K562 (cell line): ENCODE measurements at regions not wholly inside any gene's neighbourhood (a gene's known extent, or its start where the extent isn't known, plus 50 kb on each side); places are given as distances from the start of the nearest gene placed in this dataset.

ENCODE experiments used
- ATAC-seq: fragments of 200-7000 bp; cut with Tn5 transposase; 3 replicates; pipeline ENCODE4 v1.9.1; 2020; ENCODE audit warnings: moderate library complexity
- BruUV-seq: library from RNA; stranded (reverse); fragments of 400-500 nt; replicated peaks from 2 replicates; lab custom pipeline; 2021; lab: Mats Ljungman, UMichigan
- CTCF ChIA-PET: fragments of 300-600 bp; formaldehyde crosslinking; extraction: SDS; loops from one replicate; lab custom pipeline; 2021; ENCODE audit warnings: low intra/inter-chr PET ratio; lab: Yijun Ruan, JAX
- POLR2A ChIA-PET: fragments of 300-600, 350-650 bp; sonication (Branson Sonifier 250); formaldehyde crosslinking; extraction: SDS; loops from one replicate; lab custom pipeline; 2021; ENCODE audit warnings: antibody characterized with exemption, inconsistent platforms; lab: Yijun Ruan, JAX
- DNase-seq, 4 experiments: peaks; one replicate each; pipeline versions ENCODE4 v3.0.0 to v3.0.0-alpha.2; 2011 to 2018; ENCODE audit warnings: low spot score in 3 of 4, mixed read lengths in 3 of 4; ENCODE audit errors: extremely low read depth in 1 of 4
- FAIRE-seq: peaks from 2 replicates; lab custom pipeline; 2011; peaks lifted over from hg19 to GRCh38; lab: Jason Lieb, UNC
- H2AFZ ChIP-seq: 2 replicates; pipeline ENCODE4 v1.6.0; 2011; ENCODE audit warnings: low read depth, low read length, control low read depth, inconsistent platforms
- H3K27ac ChIP-seq: fragments of 200-600 bp; 3 replicates; pipeline ENCODE4 v1.8.0; 2011; ENCODE audit warnings: low read depth, mild to moderate bottlenecking, control low read depth, inconsistent platforms, low read length, moderate library complexity, mixed read lengths; ENCODE audit errors: extremely low read depth
- H3K27me3 ChIP-seq, 2 experiments: fragments of 300-600 bp in 1 of 2; 2 replicates in 1 of 2; 3 replicates in 1 of 2; pipeline versions ENCODE4 v1.6.0 to v1.8.0; 2011; ENCODE audit warnings: inconsistent platforms in 2 of 2, low read length in 2 of 2, mild to moderate bottlenecking in 1 of 2, mixed read lengths in 1 of 2, moderate library complexity in 1 of 2; ENCODE audit not compliant: control insufficient read depth in 2 of 2, insufficient read depth in 2 of 2
- H3K36me3 ChIP-seq: fragments of 300-600 bp; 3 replicates; pipeline ENCODE4 v1.8.0; 2011; ENCODE audit warnings: mild to moderate bottlenecking, low read length, inconsistent platforms; ENCODE audit not compliant: control insufficient read depth, insufficient read depth
- H3K4me1 ChIP-seq, 2 experiments: fragments of 200-600 bp in 1 of 2; replicated peaks in 1 of 2; 2 replicates in 1 of 2; 3 replicates in 1 of 2; pipeline versions ENCODE4 v1.5.1 to v1.8.0; 2011; ENCODE audit warnings: inconsistent platforms in 2 of 2, low read length in 2 of 2, mild to moderate bottlenecking in 1 of 2, mixed read lengths in 1 of 2, moderate library complexity in 1 of 2; ENCODE audit not compliant: control insufficient read depth in 2 of 2, insufficient read depth in 2 of 2
- H3K4me2 ChIP-seq: 2 replicates; pipeline ENCODE4 v1.6.1; 2011; ENCODE audit warnings: low read length, control low read depth, inconsistent platforms, mixed read lengths; ENCODE audit not compliant: insufficient read depth
- H3K4me3 ChIP-seq: fragments of 200-600 bp; sonication (generic), shearing (Covaris generic); 2 replicates; pipeline ENCODE4 v1.5.1; 2016; ENCODE audit warnings: control low read depth, inconsistent platforms
- H3K79me2 ChIP-seq: fragments of 200-600 bp; 3 replicates; pipeline ENCODE4 v1.8.0; 2011; ENCODE audit warnings: low read length, inconsistent platforms; ENCODE audit not compliant: control insufficient read depth, insufficient read depth
- H3K9ac ChIP-seq, 2 experiments: 2 replicates each; pipeline versions ENCODE4 v1.6.0 to v1.6.1; 2011; ENCODE audit warnings: low read depth in 2 of 2, low read length in 2 of 2, control low read depth in 1 of 2, inconsistent platforms in 1 of 2, mild to moderate bottlenecking in 1 of 2, mixed read lengths in 1 of 2; ENCODE audit not compliant: insufficient read depth in 1 of 2
- H3K9me1 ChIP-seq: one replicate; pipeline ENCODE4 v1.6.0; 2011; ENCODE audit warnings: inconsistent platforms, mild to moderate bottlenecking, low read length, moderate library complexity; ENCODE audit not compliant: control insufficient read depth, insufficient read depth
- H3K9me3 ChIP-seq: replicated peaks from 2 replicates; pipeline ENCODE4 v1.5.1; 2011; ENCODE audit warnings: low read depth, low read length, inconsistent platforms; ENCODE audit not compliant: control insufficient read depth, insufficient read depth
- H4K20me1 ChIP-seq: replicated peaks from 2 replicates; pipeline ENCODE4 v1.6.1; 2011; ENCODE audit warnings: low read length, inconsistent platforms, mixed read lengths; ENCODE audit not compliant: control insufficient read depth, insufficient read depth
- ELK1 ChIP-seq: sonication (generic); formaldehyde crosslinking; IDR thresholded peaks from 2 replicates; pipeline ENCODE4 v1.8.1; 2022; ENCODE audit warnings: missing genetic modification reagents
- HSF4 ChIP-seq: fragments of 250-450 bp; sonication (Bioruptor Pico); IDR thresholded peaks from 2 replicates; pipeline ENCODE4 v2.1.2; 2022; ENCODE audit warnings: mild to moderate bottlenecking, moderate library complexity, borderline replicate concordance
- NEUROD1 ChIP-seq: fragments of 150-350 bp; IDR thresholded peaks from 2 replicates; pipeline ENCODE4 v1.6.1; 2014; ENCODE audit warnings: borderline replicate concordance, low read length, low read depth; ENCODE audit not compliant: partially characterized antibody
- ZNF384 ChIP-seq: IDR thresholded peaks from 2 replicates; pipeline ENCODE4 v1.6.1; 2012; ENCODE audit warnings: low read depth, low read length, improper control_type of control experiment
- ZNF609 ChIP-seq: sonication (generic); formaldehyde crosslinking; IDR thresholded peaks from 2 replicates; pipeline ENCODE4 v1.8.1; 2023; ENCODE audit warnings: missing genetic modification reagents, mild to moderate bottlenecking, borderline replicate concordance
- WGBS: fragments of 100-300 bp; shearing (Covaris generic); methylation state at CpG from one replicate; pipeline ENCODE4 v1.1.6; 2016; ENCODE audit warnings: low coverage, mixed read lengths; ENCODE audit not compliant: insufficient coverage; ENCODE audit errors: missing lambda C conversion rate; 5-methylcytosine and 5-hydroxymethylcytosine counted together
- in situ Hi-C: fragments of 300-500 bp; cut with MboI; formaldehyde crosslinking; loops from 4 replicates; pipeline ENCODE4 v1.15.0; 2018; ENCODE audit warnings: inconsistent platforms, mixed read lengths
- intact Hi-C: fragments of 100-400 bp; cut with micrococcal nuclease; formaldehyde crosslinking; loops from 2 replicates; pipeline ENCODE4 v1.14.2; 2022
- TF ChIP-seq, protein P1 (sequence below): IDR thresholded peaks from 2 replicates; pipeline ENCODE4 v1.6.1; 2011; ENCODE audit warnings: borderline replicate concordance, low read depth, mild to moderate bottlenecking, moderate library complexity, low read length; ENCODE audit not compliant: insufficient read depth, poor library complexity, severe bottlenecking

DNA sequence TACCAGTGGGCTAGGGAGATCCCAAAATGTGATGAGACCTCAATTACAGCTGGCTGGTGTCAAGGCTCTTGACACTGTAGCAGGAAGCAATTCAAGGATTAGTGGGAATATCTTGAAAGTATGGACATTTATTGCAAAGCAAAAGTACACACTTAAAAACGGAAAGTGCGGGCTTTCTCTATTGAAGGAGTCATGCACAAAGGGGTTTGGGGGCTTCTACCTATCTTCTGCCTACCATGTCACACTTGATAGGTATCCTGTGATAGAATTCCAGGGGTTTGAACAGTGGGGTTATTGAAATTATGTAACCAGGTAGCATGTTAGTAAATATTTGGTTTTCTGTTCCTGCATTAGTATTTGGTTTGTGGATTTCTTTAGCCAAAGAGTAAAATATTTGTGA, 1652.1 kb upstream of the DDX18 start:
- ChIA-PET CTCF (no interaction called here), POLR2A (no interaction called here)
- H2AFZ ChIP-seq, result no peak overlapping the region
- H3K9me3 ChIP-seq, result no peaks in the 10 kb centered on the region
- H3K9me1 ChIP-seq, result no peaks in the 10 kb centered on the region
- no peaks in the 10 kb centered on the region for H3K79me2 ChIP-seq
- H3K4me2 ChIP-seq, result no peak overlapping the region
- BruUV-seq, result no TSS peak
- DNase-seq, result no peak
- intact Hi-C loops, result no loop called here
- H3K36me3 ChIP-seq, result no peaks in the 10 kb centered on the region
- H3K4me1 ChIP-seq, result no peaks in the 10 kb centered on the region
- 0% methylated on average over 2 of the region's 2 CpGs for WGBS
- TF ChIP-seq NEUROD1, result no peak
- no peak overlapping the region for H3K9ac ChIP-seq
- FAIRE-seq, result no peak
- in situ Hi-C loops, result no loop called here
- ATAC-seq, result no peak
- no peak overlapping the region for H3K27ac ChIP-seq
- H3K27me3 ChIP-seq, result no peaks in the 10 kb centered on the region
- no peaks in the 10 kb centered on the region for H4K20me1 ChIP-seq
- no peak overlapping the region for H3K4me3 ChIP-seq

GRCh38 chr2:116167107-116167506, 1647.4 kb upstream of the DDX18 start:
- H3K36me3 ChIP-seq, result no peaks in the 10 kb centered on the region
- no peak overlapping the region for H3K4me2 ChIP-seq
- in situ Hi-C loops (no loop called here), intact Hi-C loops (no loop called here)
- H3K9me1 ChIP-seq, result no peaks in the 10 kb centered on the region
- CTCF ChIA-PET, result no interaction called here
- H2AFZ ChIP-seq, result no peak overlapping the region
- H3K27ac ChIP-seq, result no peak overlapping the region
- POLR2A ChIA-PET, result no interaction called here
- no peaks in the 10 kb centered on the region for H3K4me1 ChIP-seq
- H3K9ac ChIP-seq, result no peak overlapping the region
- DNase-seq (no peak), ATAC-seq (no peak), FAIRE-seq (no peak)
- H3K79me2 ChIP-seq, result no peaks in the 10 kb centered on the region
- no peaks in the 10 kb centered on the region for H4K20me1 ChIP-seq
- H3K9me3 ChIP-seq, result no peaks in the 10 kb centered on the region
- H3K27me3 ChIP-seq, result no peaks in the 10 kb centered on the region
- no peak overlapping the region for H3K4me3 ChIP-seq
- no TSS peak for BruUV-seq
- TF ChIP-seq ZNF384 (no peak), ELK1 (CRISPR knock-in tag) (no peak), HSF4 (no peak), ZNF609 (CRISPR knock-in tag) (no peak)
- TF ChIP-seq, protein P1, sequence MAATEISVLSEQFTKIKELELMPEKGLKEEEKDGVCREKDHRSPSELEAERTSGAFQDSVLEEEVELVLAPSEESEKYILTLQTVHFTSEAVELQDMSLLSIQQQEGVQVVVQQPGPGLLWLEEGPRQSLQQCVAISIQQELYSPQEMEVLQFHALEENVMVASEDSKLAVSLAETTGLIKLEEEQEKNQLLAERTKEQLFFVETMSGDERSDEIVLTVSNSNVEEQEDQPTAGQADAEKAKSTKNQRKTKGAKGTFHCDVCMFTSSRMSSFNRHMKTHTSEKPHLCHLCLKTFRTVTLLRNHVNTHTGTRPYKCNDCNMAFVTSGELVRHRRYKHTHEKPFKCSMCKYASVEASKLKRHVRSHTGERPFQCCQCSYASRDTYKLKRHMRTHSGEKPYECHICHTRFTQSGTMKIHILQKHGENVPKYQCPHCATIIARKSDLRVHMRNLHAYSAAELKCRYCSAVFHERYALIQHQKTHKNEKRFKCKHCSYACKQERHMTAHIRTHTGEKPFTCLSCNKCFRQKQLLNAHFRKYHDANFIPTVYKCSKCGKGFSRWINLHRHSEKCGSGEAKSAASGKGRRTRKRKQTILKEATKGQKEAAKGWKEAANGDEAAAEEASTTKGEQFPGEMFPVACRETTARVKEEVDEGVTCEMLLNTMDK, result no peak
